ENCODE measurements at regions not wholly inside any gene's neighbourhood (a gene's known extent, or its start where the extent isn't known, plus 50 kb on each side); places are given as distances from the start of the nearest gene placed in this dataset.

- Histone ChIP-seq H2AFZ (ENCODE audit: control insufficient read depth, low read length) (no peak overlapping the region), H4K20me1 (ENCODE audit: control insufficient read depth, extremely low read depth, insufficient read depth, low read length) (no peaks in the 10 kb centered on the region), H3K9me1 (ENCODE audit: control insufficient read depth, extremely low read depth, insufficient read depth, low read length) (no peaks in the 10 kb centered on the region), H3K27me3 (ENCODE audit: control insufficient read depth, extremely low read depth, insufficient read depth, low read length) (peaks cover 8% of the 10 kb centered on the region), H3K36me3 (ENCODE audit: control insufficient read depth in 2 of 2, extremely low read depth in 1 of 2, insufficient read depth in 2 of 2, low read length in 2 of 2) (no peaks in the 10 kb centered on the region), H3K27ac (ENCODE audit: control insufficient read depth, insufficient read depth, low read length) (no peak overlapping the region), H3K9me3 (ENCODE audit: control insufficient read depth, low read depth, low read length) (no peaks in the 10 kb centered on the region), H3K4me3 (ENCODE audit: control insufficient read depth in 2 of 3, extremely low read depth in 1 of 3, insufficient read depth in 2 of 3, low read depth in 1 of 3, low read length in 3 of 3) (no peak overlapping the region), H3K4me1 (ENCODE audit: control insufficient read depth, extremely low read depth, insufficient read depth, low read length) (no peaks in the 10 kb centered on the region), H3K4me2 (ENCODE audit: control insufficient read depth, extremely low read depth, insufficient read depth, low read depth, low read length) (no peak overlapping the region), H3K79me2 (ENCODE audit: control insufficient read depth, insufficient read depth, low read length) (no peaks in the 10 kb centered on the region), H3K9ac (ENCODE audit: control insufficient read depth, extremely low read depth, insufficient read depth, low read length) (no peak overlapping the region)
- FAIRE-seq (no peak), DNase-seq (ENCODE audit: low read depth, low spot score) (no peak)
- TF ChIP-seq CTCF (optimal IDR thresholded peaks at IDR 0.05 in 1 of 3, IDR thresholded peaks at IDR 0.05 in 1 of 3, conservative IDR thresholded peaks at IDR 0.05 in 1 of 3; ENCODE audit: extremely low read depth in 1 of 3, insufficient read depth in 2 of 3, low read length in 3 of 3) (no peak), EZH2 (IDR thresholded peaks at IDR 0.05; ENCODE audit: low read length) (no peak)
- dilution Hi-C loops (cut with MboI; ENCODE audit: extremely low pct_ligation_motif_present, low sequenced_read_pairs): no loop called here
Observed at GRCh38 chr14:76293923-76294322, 82.0 kb upstream of the ESRRB start.

GRCh38 chr14:76294876-76295275 is 81.1 kb upstream of the ESRRB start:
- dilution Hi-C loops (cut with MboI; ENCODE audit: extremely low pct_ligation_motif_present, low sequenced_read_pairs): no loop called here

More at GRCh38 chr14:76294876-76295275, 81.1 kb upstream of the ESRRB start:
- no peak overlapping the region for H3K4me3 ChIP-seq (ENCODE audit: control insufficient read depth in 2 of 3, extremely low read depth in 1 of 3, insufficient read depth in 2 of 3, low read depth in 1 of 3, low read length in 3 of 3)
- H3K27ac ChIP-seq (ENCODE audit: control insufficient read depth, insufficient read depth, low read length): no peak overlapping the region
- no peaks in the 10 kb centered on the region for H3K4me1 ChIP-seq (ENCODE audit: control insufficient read depth, extremely low read depth, insufficient read depth, low read length)
- H3K9me1 ChIP-seq (ENCODE audit: control insufficient read depth, extremely low read depth, insufficient read depth, low read length): no peaks in the 10 kb centered on the region
- no peak overlapping the region for H2AFZ ChIP-seq (ENCODE audit: control insufficient read depth, low read length)
- H3K79me2 ChIP-seq (ENCODE audit: control insufficient read depth, insufficient read depth, low read length): no peaks in the 10 kb centered on the region
- FAIRE-seq: no peak
- no peak overlapping the region for H3K9ac ChIP-seq (ENCODE audit: control insufficient read depth, extremely low read depth, insufficient read depth, low read length)
- no peaks in the 10 kb centered on the region for H3K9me3 ChIP-seq (ENCODE audit: control insufficient read depth, low read depth, low read length)
- DNase-seq (ENCODE audit: low read depth, low spot score): no peak
- H3K27me3 ChIP-seq (ENCODE audit: control insufficient read depth, extremely low read depth, insufficient read depth, low read length): peaks cover 8% of the 10 kb centered on the region
- no peaks in the 10 kb centered on the region for H4K20me1 ChIP-seq (ENCODE audit: control insufficient read depth, extremely low read depth, insufficient read depth, low read length)
- H3K36me3 ChIP-seq (ENCODE audit: control insufficient read depth in 2 of 2, extremely low read depth in 1 of 2, insufficient read depth in 2 of 2, low read length in 2 of 2): no peaks in the 10 kb centered on the region
- H3K4me2 ChIP-seq (ENCODE audit: control insufficient read depth, extremely low read depth, insufficient read depth, low read depth, low read length): no peak overlapping the region
- TF ChIP-seq EZH2 (IDR thresholded peaks at IDR 0.05; ENCODE audit: low read length) (no peak), CTCF (optimal IDR thresholded peaks at IDR 0.05 in 1 of 3, IDR thresholded peaks at IDR 0.05 in 1 of 3, conservative IDR thresholded peaks at IDR 0.05 in 1 of 3; ENCODE audit: extremely low read depth in 1 of 3, insufficient read depth in 2 of 3, low read length in 3 of 3) (no peak)

Data from keratinocyte (primary cell).